ENCODE measurements at regions not wholly inside any gene's neighbourhood (a gene's known extent, or its start where the extent isn't known, plus 50 kb on each side); places are given as distances from the start of the nearest gene placed in this dataset.

- TF ChIP-seq HMGXB4 (CRISPR knock-in tag; IDR thresholded peaks at IDR 0.05): no peak
- no peak for TF ChIP-seq SP1 (CRISPR knock-in tag; conservative IDR thresholded peaks at IDR 0.05)
- TF ChIP-seq ZNF121 (CRISPR knock-in tag; IDR thresholded peaks at IDR 0.05): no peak
- no peak for TF ChIP-seq NR2C2 (CRISPR knock-in tag; IDR thresholded peaks at IDR 0.05)
- TF ChIP-seq ZNF317 (CRISPR knock-in tag; IDR thresholded peaks at IDR 0.05; ENCODE audit: borderline replicate concordance, low read depth): no peak
- no peak for TF ChIP-seq CTCF (IDR thresholded peaks at IDR 0.05)
- TF ChIP-seq ARID4B (CRISPR knock-in tag; IDR thresholded peaks at IDR 0.05; ENCODE audit: borderline replicate concordance): no peak
- no peak for TF ChIP-seq AFF4 (CRISPR knock-in tag; IDR thresholded peaks at IDR 0.05; ENCODE audit: borderline replicate concordance)
- TF ChIP-seq MAX (CRISPR knock-in tag; IDR thresholded peaks at IDR 0.05): no peak
- TF ChIP-seq E2F5 (CRISPR knock-in tag; IDR thresholded peaks at IDR 0.05): no peak
Observed at GRCh38 chr6:138618168-138618567, 118.9 kb upstream of the NHSL1 start.

Data from WTC11 (cell line).